ENCODE measurements at regions not wholly inside any gene's neighbourhood (a gene's known extent, or its start where the extent isn't known, plus 50 kb on each side); places are given as distances from the start of the nearest gene placed in this dataset.

DNA sequence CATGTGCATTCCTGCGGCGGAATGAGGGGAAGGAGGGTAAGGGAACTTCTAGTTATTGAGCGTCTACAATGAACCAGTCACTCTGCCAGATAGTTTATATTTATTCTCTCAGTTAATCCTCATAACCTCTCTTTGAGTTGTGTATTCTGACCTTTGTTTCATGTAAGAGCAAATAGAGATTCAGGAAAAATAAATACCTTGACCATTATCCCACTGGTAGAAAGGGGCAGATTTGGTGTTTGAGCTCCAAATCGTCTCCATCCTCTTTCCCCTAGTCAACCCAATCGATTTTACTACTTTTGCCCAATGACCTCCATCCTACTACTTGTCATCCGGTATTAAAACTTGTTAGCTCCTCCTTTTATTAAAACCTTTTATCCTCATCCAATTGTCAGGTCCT is 157.1 kb upstream of the SESN3 start:
- DNase-seq: no peak

DNA sequence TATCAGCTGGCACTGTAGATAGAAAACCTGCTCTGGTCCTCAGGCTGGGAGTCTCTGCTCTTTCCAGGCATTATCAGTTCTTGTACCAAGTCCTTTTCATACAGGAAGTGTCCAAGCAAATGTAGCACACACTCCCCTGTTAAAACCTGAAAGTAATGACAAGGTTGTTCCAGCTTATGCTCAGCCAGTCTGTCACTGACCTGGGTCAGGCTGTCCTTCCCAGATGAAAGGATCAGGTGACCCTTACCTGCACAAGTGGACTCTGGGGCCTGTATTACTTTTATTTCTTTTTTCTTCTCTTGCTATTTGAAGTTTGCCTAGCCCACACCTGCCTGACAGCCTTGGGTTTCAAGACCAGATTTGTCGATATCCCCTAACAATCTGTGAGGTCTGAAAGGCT is 156.3 kb upstream of the SESN3 start:
- DNase-seq: no peak

DNA sequence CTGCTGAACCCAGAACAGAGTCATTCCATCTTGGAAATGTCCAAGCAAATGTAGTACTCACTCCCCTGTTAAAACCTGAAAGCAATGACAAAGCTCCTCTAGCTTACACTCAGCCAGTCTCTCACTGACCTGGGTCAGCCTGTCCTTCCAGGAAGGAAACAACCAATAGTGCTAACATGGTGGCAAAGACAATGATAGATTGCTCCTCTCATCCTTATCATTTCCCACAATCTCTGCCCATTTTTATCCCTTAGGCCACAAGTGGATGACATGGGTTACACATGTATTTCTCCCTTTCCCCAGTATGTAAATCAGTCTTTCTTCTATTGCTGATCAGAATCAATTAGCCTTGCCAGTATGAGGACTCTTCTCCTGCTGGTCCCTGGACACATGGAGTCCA is 154.6 kb upstream of the SESN3 start:
- no peak for DNase-seq

DNA sequence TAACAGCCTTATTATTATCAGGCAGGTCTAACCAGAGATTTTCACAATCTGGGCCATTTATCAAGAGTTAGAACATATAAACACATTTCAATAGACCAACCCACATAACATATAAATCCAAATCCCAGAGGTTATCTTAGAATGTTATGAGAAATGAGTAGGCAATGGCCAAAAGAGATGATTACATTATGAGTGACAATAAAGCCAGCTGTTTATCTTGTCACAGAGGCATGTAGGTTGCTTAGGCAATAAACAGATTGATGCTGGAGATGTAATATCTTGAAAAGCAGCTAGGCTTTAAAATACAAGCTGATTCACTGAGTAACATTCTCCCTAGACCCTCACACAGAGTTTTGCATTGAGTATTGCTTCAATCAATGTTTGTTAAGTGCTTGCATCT is 148.5 kb upstream of the SESN3 start:
- peak in 1 of 3 donors; percentile 18 for DNase-seq

DNA sequence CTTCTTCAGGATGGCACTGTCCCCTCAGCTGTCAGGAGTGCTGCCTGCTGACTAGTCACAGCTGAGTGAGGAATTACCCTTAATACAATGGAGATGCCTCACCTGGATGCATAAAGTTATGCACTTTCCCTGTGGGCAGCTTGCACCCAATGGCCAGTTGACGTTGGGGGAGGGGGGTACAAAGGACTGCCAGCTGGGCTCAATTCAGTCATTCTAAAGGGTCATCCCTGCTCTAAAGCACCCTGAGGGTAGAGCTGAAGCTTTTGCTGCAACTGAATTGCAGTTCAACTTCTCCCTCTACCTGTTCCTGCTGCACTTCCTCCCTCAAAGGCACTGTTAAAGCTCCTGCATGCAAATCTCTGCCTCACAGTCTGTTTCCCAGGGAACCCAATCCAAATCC is 147.8 kb upstream of the SESN3 start:
- DNase-seq: no peak

DNA sequence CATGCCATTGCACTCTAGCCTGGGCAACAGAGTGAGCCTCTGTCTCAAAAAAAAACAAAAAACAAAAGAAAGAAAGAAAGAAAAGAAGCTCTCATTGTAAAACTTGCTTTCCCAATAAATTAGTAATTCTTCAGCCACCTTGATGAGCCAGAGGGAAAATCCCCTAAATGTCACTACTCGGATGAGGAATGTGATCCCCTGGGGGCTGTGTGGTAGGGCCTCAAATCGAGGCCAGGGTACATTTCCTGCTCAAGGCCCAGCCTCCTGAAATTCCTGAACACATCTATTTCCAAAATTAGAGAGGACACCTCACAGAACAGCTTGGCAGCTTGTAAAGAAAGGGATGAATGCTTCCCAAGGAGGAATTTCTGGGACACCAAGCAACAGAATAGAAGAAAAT is 147.1 kb upstream of the SESN3 start:
- no peak for DNase-seq

DNA sequence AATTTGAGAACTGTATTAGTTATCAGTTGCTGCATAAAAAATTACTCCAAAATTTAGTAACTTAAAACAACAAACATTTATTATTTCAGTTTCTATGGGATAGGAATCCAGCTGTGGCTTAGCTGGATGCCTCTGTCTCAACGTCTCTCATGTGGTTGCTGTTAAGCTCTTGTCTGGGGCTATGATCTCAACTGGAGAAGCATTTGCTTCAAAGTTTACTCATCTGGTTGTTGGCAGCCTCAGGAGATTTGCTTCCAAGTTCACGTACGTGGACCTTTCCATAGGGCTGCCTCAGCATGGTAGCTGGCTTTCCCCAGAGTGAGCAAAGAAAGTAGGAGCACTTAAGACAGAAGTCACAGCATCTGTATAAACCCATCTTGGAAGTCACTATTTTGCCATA is 144.9 kb upstream of the SESN3 start:
- peak in 1 of 3 donors; percentile 79 for DNase-seq

DNA sequence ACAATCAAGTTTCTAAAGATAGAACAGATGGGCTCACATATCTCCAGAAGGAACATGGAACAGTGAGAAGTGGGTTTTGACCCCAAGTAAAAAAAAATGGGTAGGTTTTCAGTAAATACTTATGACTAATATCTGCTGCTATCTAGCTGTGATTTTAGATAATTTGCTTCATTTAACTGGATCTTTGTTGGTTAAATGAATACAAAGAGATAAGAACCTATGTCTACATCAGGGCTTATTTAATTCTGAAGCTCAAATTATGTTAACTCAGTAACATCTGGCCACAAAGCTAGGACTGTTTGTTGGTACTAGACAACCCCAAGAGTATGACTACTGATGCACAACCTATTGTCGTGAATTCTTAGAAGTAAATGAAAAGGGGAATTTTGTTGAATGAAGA is 144.4 kb upstream of the SESN3 start:
- no peak for DNase-seq

DNA sequence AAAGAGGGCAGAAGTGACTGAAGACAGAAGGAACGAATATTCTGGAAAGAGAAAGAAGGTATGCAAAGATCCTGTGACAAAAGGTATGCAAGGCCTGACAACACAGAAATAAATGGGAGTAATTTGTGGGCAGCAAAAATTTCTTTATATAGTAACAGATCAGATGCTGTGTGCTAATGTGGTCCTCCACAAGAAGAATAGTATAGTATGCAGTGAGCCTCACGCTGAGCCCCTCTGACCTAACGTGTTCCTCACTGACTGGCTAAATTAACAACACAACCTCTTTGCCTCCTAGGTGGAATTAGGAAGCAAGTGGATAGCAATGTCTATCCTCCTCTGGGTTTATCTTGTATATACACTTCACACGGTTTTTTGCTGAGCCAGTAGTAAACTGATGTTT is 143.1 kb upstream of the SESN3 start:
- no peak for DNase-seq

DNA sequence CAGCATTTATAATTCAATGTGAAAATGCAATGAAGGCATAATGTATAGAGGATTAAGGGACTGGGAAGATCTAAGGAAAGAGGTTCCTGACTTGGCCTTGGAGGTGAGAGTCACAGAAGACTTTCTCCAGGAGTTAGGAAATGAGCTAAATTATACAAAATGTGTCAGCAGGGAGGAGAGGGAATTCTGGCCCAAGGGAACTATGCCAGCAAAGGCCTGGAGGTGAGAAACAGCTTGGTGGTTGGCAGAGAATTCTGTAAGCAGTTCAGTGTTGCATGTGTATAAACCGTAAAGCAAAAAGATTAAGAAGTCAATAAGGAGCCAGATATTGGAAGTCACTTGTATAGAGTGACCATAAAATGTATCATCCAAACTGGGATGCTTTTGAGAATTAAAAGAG is 142.2 kb upstream of the SESN3 start:
- DNase-seq: no peak

DNA sequence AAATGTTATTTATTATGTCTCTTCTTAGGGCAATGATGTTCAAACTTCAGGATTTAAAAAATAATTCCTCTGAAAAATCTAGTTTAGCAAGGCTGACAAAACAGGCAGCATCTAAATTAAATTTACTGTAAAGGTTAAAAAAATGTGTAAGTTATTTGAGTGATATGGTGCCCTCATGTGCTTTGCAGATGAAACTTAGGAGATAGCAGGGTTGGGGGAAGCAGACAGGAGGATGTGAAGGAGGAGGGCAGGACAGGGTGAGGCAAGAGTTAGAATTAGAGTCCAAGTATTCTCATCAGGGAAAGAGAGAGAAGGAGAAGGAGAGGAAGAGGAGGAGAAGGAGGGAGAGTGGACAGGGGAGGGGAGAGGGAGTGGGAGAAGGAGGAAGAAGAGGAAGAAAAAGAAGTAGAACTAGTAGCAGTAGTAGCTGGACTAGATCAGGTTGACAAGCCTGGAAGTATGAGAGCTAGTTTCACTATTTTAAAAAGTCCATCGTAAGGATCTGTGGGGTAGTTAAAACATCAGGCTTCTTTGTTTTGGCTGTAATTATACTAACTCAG is 141.2 kb upstream of the SESN3 start:
- no peak for DNase-seq

DNA sequence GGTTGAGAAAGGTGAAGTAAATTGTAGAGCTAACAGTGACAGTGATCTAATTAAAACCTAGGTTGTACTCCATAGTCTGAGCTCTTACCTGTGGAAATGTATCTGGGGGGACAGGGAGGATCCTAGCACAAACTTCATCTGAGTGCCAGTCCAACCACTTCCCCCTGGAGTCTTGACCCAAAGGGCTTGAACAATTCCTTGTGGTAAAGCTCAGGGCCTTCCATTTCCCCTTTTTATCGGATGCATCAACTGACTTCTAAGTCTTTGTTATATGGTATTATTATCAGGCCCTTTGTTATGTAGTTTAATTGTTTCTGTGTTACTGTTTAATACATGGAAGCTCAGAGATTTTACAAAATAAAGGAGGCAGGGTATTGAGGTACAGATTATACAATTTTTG is 140.2 kb upstream of the SESN3 start:
- no peak for DNase-seq

DNA sequence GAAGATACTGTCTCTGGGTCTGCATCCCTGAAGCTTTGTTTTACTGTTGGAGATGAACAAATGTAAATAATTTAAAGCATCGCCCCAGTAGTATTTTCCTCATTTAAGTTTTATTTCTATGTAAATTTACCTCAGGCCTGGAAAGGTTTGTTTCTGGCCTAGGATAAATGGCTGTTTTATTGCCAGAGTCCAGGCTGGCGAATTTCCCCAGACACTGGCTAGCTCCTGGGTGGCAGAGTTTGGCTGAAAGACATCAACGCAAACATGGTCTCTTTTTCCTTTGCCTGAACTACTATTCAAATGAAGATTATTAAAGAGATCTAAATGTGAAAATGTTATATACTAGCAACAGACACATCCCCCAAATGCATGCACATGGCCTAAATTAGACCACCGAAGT is 136.7 kb upstream of the SESN3 start:
- DNase-seq: no peak

DNA sequence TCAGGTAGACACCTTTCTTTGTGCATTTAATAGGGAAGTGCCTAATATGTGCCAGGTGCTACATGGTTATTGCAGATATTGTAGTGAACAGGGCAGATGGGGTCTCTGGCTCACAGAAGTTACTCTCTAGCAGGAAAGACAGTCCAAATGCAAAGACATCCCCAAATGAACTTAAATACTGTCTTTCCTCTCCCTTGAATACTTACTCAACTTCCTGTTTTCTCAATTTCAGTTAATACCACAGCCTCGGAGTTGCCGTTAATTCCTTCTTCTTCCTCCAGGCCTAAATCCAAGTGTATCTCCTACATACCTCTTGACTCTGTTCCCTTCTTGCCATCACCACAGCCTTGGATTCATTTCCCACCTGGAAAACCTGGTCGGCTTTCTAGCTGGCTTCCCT is 134.3 kb upstream of the SESN3 start:
- no peak for DNase-seq

DNA sequence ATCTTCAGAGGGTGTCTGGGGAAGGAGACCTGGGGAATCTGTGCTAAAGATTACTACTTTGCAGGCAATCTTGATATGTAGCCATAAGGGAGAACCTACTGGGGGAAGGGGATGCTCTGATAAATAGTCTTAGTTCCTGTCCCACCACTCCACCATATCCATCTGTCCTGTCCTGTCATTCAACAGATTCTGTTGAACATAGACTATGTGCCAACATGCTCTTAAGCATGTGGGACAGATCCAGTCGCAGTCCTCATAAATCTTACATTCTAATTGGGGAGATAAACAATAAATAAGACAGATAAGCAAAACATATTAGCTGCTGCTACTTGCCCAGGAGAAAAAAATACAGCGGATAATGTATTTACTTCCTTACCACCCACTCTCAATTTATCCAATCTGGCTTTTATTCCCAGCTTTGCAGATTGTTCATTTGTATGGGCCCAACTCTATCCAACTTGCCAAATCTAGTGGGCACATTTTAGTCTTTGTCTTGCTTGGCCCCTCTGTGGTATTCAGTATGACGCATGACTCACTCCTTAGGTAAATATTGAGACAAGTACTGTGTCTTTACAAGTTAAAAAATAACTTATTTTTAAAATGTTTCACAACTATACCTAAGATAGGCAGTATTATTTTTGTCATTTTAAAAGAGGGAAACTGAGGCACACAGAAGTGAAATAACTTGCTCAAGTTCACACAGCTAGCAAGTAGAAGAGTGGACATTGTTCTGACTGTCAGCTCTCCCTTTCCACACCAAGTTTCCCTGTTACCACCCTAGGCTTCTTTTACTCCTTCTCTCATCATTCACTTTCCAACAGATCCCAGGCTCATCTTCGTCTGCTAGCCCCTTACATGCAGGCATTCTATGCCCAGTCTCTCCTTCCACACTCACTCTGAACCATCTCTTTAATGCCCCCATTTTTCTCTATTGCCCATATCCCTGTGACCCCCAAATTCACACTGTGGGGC is 133.6 kb upstream of the SESN3 start:
- no peak for DNase-seq

DNA sequence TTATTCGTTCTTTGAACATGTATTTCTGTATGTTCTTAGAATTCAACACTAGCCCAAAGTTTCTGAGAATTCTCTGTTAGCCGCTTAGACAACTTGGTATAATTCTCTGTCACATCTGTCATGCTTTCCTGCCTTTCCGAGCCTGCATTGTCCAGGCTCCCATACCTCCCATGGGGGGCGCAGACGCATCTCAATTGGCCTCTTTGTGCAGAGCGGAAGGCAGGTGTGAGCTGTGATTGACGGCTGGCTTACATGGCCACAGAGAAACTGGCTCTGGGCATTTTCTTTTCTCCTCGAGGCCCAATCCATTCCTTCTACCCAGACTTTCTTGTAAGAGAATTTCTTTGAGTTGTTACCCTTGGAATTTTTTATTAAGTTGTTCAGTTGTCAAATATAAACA is 132.7 kb upstream of the SESN3 start:
- DNase-seq: no peak

DNA sequence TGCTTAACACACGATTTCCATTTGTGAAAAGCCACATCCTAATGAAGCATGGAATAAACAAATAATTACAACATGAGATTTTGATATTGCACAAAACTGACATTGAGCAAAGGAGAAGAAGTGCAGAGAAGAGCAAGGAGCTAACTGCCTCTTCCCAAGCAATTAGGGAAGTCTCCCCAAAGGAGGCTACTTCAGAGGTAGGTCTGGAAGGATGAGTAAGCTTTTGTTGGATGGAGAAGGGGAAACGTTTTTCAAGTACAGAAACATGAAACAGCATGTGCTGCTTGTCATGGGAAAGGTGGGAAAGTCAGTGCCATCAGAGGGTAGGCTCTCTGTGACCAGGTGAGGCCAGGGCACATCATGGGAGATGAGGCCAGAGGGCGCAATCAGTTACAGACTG is 132.2 kb upstream of the SESN3 start:
- DNase-seq: no peak

DNA sequence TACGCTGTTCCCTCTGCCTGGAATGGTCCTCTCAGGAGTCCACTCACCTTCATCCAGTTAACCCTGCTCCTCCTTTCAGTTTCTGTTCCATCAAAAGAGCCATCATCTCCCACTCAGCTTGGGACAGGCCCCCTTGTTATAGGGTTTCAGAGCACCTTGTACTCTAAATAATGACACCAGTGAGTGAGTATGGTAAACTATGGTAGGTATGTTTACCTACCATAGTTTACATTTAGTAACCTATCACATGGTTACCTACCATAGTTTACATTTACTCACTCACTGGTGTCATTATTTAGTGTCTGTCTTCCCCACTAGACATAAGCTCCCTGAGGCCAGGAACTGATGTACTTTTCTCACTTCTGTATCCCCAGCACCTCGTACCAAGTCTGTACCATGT is 130.2 kb upstream of the SESN3 start:
- DNase-seq: no peak

DNA sequence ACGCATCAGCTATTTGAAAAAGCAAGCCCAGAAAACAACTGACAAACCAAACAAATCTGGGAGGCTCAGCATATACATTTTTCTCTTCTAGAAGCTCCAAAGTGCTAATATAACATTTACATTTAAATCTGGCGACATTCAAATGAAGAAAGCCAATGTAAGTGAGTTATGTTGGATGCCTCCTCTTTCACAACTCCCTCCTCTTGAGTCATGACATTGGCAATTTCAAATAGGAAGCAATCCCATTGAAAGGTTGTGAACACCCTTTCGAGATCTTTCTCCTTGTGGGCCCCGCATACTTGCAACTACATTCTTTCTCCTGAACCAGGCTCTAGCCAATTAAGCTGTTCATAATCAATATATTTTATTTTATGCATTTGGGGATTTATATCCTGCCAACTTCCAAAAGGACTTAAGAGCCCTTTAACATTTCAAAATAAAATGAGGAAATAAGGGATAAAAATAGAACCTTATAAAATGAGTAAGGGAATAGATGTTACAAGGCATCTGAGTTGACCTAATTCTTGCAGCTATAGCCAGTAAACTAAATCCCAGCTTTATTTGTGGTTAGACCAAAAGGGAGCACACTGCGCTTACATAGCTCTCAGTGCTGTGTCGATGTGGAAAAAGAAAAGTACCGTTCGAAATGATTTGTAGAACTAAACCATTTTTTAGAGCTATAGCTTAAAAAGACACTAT is 129.5 kb upstream of the SESN3 start:
- DNase-seq: peak in 1 of 3 donors; percentile 48

DNA sequence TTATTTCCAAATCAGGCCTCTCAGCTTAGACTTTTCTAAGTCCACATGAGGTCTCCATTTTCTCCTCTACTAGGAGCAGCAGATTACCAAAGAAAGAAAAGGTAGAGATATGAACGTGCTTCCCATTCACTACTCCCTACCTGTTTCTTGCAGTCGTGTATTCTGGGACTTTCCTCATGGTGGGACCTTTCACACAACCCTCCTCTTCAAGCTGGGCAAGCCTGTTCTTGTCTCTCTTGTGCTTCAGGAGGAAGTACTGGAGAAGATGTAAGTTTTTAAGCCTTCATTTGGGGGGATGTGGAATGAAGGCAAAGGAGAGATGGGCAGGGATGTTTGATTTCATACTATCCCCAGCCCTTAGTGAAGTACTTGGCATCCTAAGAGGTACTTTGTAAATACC is 128.8 kb upstream of the SESN3 start:
- no peak for DNase-seq

DNA sequence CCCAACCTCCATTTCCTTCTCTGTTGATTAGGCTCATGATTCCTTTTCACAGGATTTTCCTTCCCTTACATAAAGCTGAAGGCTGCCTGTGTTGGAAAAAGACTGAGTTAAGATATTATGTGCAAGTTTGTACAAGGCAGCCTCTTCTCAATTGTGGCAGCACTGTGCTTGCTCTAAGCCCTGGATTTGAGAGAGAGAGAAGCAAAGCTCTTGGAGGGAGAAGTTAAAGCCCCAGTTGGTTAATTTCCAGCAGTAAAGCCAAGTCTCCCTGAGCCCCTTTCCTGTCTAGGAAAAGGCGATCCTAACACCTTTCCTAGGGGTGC is 128.3 kb upstream of the SESN3 start:
- no peak for DNase-seq

DNA sequence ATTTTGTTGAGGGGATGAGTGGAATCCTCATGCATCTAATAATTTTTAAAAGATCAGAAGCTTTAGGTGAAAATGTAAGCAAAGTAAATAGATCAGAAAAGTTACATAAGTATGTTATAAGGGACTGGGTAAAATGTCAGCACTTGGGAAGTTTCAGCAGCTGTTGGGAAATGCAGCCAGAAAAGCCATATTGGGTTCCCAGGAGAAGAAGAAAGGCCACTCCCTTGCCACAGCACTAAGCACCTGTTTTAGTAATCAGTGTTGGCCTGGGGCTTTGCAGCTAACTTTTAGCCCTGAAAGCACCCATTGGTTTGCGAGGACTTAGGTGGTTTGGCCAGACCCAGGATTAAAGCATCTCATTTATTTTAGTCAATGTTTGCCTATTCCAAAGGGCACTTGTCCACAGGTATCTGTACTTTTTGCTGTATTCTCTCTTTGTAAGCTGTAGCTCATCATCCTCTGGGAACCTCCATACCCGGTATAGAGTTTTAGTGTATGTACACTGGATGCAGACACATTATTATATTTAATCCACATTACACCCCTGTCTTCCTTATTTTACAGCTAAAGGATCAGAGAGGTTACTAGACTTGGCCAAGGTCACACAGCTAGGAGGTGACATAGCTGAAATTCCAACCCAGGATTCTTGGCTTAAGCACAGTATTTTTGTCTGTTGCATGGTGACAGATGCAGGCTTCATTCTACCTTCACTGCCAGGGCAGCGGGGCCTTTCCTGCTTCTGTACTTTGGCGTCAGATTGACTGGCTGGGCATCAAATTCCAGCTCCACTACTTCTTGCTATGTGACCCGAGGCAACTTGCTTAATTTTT is 127.7 kb upstream of the SESN3 start:
- DNase-seq: peak; percentile 62 to 83 (median 64)

Measured in muscle of back (tissue), 3 donors.